ENCODE measurements at regions not wholly inside any gene's neighbourhood (a gene's known extent, or its start where the extent isn't known, plus 50 kb on each side); places are given as distances from the start of the nearest gene placed in this dataset.

DNA sequence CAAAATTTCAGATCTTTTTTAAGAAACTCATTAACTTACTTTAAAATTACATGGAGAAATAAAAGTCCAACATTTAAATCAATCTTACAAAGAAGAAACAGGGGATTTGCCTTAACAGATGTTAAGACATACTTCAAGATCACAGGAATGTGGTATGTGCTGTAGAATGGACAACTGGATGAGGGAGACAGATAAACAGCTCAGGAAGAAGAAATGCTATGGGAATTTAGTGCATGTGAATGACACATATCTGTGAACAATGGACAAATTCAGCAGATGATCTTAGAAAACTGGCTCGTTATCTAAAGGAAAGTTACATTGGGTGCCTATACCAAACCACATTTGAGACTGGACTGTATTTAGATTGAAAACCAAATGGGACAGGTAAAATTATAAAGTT, 246.8 kb upstream of the AGAP1 start:
- no peaks in the 10 kb centered on the region for H3K36me3 ChIP-seq (ENCODE audit: insufficient read depth in 1 of 2, low read depth in 1 of 2)
- intact Hi-C loops (cut with DNase I): no loop called here
- no peak overlapping the region for H3K27ac ChIP-seq
- no peak for ATAC-seq
- H3K27me3 ChIP-seq (ENCODE audit: insufficient read depth in 3 of 3, low read length in 2 of 3): peaks cover 0 to 3% (median 0%) of the 10 kb centered on the region in 3 donors
- no peaks in the 10 kb centered on the region for H3K4me1 ChIP-seq
- no peak for DNase-seq
- TF ChIP-seq, protein P1, sequence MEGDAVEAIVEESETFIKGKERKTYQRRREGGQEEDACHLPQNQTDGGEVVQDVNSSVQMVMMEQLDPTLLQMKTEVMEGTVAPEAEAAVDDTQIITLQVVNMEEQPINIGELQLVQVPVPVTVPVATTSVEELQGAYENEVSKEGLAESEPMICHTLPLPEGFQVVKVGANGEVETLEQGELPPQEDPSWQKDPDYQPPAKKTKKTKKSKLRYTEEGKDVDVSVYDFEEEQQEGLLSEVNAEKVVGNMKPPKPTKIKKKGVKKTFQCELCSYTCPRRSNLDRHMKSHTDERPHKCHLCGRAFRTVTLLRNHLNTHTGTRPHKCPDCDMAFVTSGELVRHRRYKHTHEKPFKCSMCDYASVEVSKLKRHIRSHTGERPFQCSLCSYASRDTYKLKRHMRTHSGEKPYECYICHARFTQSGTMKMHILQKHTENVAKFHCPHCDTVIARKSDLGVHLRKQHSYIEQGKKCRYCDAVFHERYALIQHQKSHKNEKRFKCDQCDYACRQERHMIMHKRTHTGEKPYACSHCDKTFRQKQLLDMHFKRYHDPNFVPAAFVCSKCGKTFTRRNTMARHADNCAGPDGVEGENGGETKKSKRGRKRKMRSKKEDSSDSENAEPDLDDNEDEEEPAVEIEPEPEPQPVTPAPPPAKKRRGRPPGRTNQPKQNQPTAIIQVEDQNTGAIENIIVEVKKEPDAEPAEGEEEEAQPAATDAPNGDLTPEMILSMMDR (IDR thresholded peaks at IDR 0.05): no peak
- WGBS, 3 donors: 82 to 93% (median 88%) methylated on average over 1 of the region's 1 CpG
- H3K4me3 ChIP-seq: no peak overlapping the region
- H3K9me3 ChIP-seq: no peaks in the 10 kb centered on the region

DNA sequence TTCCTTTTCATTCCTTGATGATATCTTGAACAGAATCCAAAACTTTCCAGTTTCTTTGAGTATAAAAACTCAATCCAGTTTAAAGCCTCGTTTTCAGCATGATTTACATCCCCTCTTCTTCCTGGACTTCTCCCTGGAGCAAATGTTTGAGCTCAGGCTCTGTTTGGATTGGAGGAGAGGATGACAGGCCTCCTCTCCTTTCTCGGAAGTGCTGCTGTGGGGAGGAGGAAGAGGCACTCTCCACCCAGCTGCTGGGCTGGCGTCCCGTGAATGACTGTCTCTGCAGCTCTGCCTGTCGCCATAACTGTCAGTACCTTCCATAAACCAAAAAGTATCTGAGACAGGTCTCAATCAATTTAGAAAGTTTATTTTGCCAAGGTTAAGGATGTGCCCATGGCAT, 238.2 kb upstream of the AGAP1 start:
- no peak overlapping the region for H3K27ac ChIP-seq
- TF ChIP-seq, protein P1 (IDR thresholded peaks at IDR 0.05): no peak
- ATAC-seq: peak in 1 of 4 donors; percentile 51
- H3K36me3 ChIP-seq (ENCODE audit: insufficient read depth in 1 of 2, low read depth in 1 of 2): no peaks in the 10 kb centered on the region
- H3K4me1 ChIP-seq: no peaks in the 10 kb centered on the region
- no peaks in the 10 kb centered on the region for H3K27me3 ChIP-seq (ENCODE audit: insufficient read depth in 3 of 3, low read length in 2 of 3)
- WGBS, 3 donors: 13 to 24% (median 20%) methylated on average over 5 of the region's 5 CpGs
- DNase-seq: peak in 1 of 2 donors; percentile 57
- no peak overlapping the region for H3K4me3 ChIP-seq
- H3K9me3 ChIP-seq: no peaks in the 10 kb centered on the region
- intact Hi-C loops (cut with DNase I): no loop called here

DNA sequence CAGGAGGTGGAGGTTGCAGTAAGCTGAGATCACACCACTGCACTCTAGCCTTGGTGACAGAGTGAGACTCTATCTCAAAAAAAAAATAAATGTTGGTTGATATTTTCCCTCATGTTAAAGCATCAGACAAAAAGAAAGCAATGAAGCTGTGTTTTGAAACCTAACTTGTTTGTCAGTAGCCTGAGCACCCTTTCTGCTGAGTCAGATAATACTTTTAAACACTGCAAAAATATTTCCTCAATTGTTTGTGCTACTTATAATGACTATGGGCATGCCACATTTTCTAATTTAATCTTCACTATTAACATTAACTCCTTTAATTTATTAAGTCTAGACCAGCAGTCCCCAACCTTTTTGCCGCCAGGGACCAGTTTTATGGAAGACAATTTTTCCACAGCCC, 236.3 kb upstream of the AGAP1 start:
- intact Hi-C loops (cut with DNase I): no loop called here
- peaks cover 0 to 1% (median 0%) of the 10 kb centered on the region in 3 donors for H3K27me3 ChIP-seq (ENCODE audit: insufficient read depth in 3 of 3, low read length in 2 of 3)
- H3K4me3 ChIP-seq: no peak overlapping the region
- no peak for ATAC-seq
- no peak for DNase-seq
- TF ChIP-seq, protein P1 (IDR thresholded peaks at IDR 0.05): no peak
- WGBS, 3 donors: 96 to 100% (median 97%) methylated on average over 1 of the region's 1 CpG
- H3K4me1 ChIP-seq: no peaks in the 10 kb centered on the region
- H3K27ac ChIP-seq: no peak overlapping the region
- no peaks in the 10 kb centered on the region for H3K9me3 ChIP-seq
- H3K36me3 ChIP-seq (ENCODE audit: insufficient read depth in 1 of 2, low read depth in 1 of 2): no peaks in the 10 kb centered on the region

DNA sequence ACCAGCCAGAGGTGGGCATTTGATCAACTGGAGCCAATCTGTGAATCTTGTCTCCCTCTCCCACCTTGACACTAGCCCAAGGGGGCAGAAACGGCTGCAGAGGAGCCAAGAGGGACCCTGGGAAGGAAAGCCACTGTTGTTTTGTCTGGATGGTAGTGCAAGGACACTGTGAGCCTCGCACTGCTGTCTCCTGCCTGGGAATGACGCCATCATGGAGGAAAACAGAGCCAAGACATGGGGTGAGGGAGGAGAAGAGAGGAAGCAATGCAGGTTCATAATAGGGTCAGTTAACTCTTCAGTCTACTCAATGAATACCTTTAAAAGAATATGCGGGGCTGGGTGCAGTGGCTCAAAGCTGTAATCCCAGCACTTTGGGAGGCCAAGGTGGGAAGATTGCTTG, 231.1 kb upstream of the AGAP1 start:
- 46 to 63% (median 56%) methylated on average over 4 of the region's 4 CpGs for WGBS, 3 donors
- Histone ChIP-seq H3K9me3 (no peaks in the 10 kb centered on the region), H3K27me3 (ENCODE audit: insufficient read depth in 3 of 3, low read length in 2 of 3) (peaks cover 0 to 12% (median 6%) of the 10 kb centered on the region in 3 donors), H3K4me1 (no peaks in the 10 kb centered on the region), H3K36me3 (ENCODE audit: insufficient read depth in 1 of 2, low read depth in 1 of 2) (no peaks in the 10 kb centered on the region), H3K27ac (no peak overlapping the region), H3K4me3 (no peak overlapping the region)
- ATAC-seq: no peak
- no peak for DNase-seq
- intact Hi-C loops (cut with DNase I): no loop called here
- TF ChIP-seq, protein P1 (IDR thresholded peaks at IDR 0.05): no peak
